ENCODE measurements at regions not wholly inside any gene's neighbourhood (a gene's known extent, or its start where the extent isn't known, plus 50 kb on each side); places are given as distances from the start of the nearest gene placed in this dataset.

DNA sequence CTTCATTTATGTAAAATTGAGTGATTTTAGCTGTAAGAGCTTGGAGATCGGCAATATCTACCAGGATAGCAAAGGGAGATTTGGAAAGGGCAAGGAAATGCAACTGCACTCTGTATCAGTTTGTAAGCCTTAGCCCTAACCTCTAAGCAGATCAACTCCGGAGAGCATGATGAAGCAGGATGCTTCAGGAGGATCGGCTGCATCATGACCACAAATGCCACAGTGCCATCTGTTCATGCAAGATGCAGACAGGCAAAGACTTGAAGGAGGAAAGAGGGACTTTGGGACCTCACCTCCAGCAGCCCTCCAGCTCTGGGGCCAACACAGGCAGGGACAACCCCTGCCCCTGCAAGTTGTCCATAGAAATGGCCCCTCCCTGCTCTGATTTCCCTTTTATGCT, 377.6 kb upstream of the GATB start:
- no peak for TF ChIP-seq TAF1 (IDR thresholded peaks at IDR 0.05; ENCODE audit: borderline replicate concordance, insufficient read depth, low read length)
- no peak for TF ChIP-seq POLR2AphosphoS5 (IDR thresholded peaks at IDR 0.05; ENCODE audit: low read depth, low read length)
- TF ChIP-seq SIN3A (IDR thresholded peaks at IDR 0.05; ENCODE audit: borderline replicate concordance, insufficient read depth, low read length): no peak

Data from PFSK-1 (cell line).